GM18507 (cell line): ENCODE measurements at regions not wholly inside any gene's neighbourhood (a gene's known extent, or its start where the extent isn't known, plus 50 kb on each side); places are given as distances from the start of the nearest gene placed in this dataset.

Source experiments
- DNase-seq: peaks from one replicate; pipeline ENCODE4 v3.0.0; 2011; ENCODE audit warnings: low read depth; ENCODE audit not compliant: insufficient read length; ENCODE audit errors: extremely low spot score
- FAIRE-seq: peaks from 2 replicates; lab custom pipeline; 2011; peaks lifted over from hg19 to GRCh38; lab: Jason Lieb, UNC

- DNase-seq (no peak), FAIRE-seq (no peak)
These were observed 54.3 kb upstream of the ACP3 start for GRCh38 chr3:132262956-132263355.

GRCh38 chr3:132265028-132265427 is 52.2 kb upstream of the ACP3 start:
- DNase-seq (no peak), FAIRE-seq (no peak)

- no peak for FAIRE-seq
These were observed 51.7 kb upstream of the ACP3 start for GRCh38 chr3:132265488-132265887.

GRCh38 chr3:132267391-132267993 is 49.7 kb upstream of the ACP3 start:
- FAIRE-seq: no peak
- no peak for DNase-seq

More at GRCh38 chr3:132265488-132265887, 51.7 kb upstream of the ACP3 start:
- no peak for DNase-seq
